ENCODE measurements at regions not wholly inside any gene's neighbourhood (a gene's known extent, or its start where the extent isn't known, plus 50 kb on each side); places are given as distances from the start of the nearest gene placed in this dataset.
"Not testable (repeated sequence)": the region's sequence is repeated elsewhere in the genome, so short reads cannot be mapped to it uniquely, and the experiment has no call there.

DNA sequence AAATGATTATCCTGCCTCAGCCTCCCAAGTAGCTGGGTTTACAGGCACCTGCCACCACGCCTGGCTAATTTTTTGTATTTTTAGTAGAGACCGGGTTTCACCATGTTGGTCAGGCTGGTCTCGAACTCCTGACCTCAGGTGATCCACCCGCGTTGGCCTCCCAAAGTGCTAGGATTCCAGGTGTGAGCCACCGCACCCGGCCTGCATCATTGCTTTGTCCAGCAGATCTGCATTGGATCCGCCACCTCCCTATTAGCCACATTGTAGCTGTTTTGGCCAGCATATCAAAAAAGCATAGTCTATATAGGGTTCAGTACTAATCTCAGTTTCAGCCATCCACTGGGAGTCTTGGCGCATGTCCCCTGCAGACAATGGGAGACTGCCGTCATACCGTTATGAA, 194.6 kb upstream of the SHH start:
- not testable (repeated sequence) for DNase-seq (ENCODE audit: low read depth)

- no peak for DNase-seq (ENCODE audit: low read depth)
These were observed 193.8 kb upstream of the SHH start for GRCh38 chr7:156006024-156006423.

DNA sequence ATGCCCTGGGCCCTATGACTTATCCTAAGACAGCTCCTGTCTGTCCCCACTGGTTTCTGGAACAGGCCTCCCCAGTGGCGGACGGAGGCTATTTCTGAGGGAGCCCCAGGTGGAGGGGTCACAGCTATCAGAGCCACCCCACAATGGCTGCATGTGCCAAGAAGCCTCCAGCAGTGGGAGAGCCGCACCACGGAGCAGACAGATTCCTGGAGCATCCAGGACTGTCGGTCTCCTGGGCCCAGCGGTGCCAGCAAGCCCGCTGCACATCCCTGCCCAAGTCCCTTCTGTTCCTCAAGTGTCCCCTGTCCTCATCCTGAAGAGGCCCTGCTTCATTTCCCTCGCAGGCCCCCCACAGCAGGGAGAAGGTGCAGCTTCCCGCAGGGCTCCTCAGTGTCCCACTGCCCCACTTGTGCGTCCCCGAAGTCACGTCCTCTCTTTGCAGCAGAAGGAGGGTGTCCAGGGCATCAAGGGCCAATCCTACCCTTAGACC, 193.0 kb upstream of the SHH start:
- no peak for DNase-seq (ENCODE audit: low read depth)

DNA sequence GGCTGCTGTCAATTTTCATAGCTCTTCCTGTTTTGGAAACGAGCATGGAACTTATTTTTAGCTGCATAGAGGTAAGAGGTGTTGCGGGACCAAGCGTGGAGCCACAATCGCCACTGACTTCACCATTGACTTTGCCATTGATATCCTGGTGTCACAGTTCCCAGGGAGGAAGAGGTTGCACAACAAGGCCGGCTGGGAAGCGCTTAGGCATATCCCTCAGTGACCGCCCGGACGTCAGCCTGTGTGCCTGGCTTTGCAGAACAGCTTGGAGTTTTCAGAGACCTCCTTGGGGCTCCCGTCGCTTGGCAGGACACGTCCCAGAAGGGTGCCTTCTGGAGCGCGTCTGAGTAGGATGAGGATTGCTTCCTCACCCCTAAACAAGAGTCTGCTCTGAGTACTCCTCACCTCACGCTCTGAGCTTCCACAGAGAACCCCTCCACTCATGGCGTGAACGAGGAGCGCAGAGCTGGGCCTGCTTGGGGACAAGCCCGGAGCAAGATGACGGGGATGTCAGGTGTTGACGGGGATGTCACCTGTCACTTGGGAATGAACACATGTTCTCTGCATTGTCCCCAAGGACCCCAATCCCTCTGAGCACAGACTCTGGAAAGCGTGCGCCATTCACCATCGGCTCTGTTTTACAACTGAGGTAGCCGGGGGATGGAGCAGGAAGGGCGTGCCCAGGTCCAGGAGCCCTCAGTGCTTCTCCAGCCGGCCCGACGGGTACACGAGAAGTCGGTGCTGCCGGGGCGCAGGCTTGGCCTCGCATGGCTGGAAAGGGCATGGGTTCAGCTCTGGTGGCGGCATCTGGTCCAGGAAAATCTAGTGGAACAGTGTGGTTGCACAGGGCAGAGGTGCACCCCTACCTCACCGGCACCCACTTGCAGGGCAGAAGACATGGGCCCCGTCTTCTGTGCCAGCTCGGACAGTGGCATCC, 192.3 kb upstream of the SHH start:
- DNase-seq (ENCODE audit: low read depth) = no peak

DNA sequence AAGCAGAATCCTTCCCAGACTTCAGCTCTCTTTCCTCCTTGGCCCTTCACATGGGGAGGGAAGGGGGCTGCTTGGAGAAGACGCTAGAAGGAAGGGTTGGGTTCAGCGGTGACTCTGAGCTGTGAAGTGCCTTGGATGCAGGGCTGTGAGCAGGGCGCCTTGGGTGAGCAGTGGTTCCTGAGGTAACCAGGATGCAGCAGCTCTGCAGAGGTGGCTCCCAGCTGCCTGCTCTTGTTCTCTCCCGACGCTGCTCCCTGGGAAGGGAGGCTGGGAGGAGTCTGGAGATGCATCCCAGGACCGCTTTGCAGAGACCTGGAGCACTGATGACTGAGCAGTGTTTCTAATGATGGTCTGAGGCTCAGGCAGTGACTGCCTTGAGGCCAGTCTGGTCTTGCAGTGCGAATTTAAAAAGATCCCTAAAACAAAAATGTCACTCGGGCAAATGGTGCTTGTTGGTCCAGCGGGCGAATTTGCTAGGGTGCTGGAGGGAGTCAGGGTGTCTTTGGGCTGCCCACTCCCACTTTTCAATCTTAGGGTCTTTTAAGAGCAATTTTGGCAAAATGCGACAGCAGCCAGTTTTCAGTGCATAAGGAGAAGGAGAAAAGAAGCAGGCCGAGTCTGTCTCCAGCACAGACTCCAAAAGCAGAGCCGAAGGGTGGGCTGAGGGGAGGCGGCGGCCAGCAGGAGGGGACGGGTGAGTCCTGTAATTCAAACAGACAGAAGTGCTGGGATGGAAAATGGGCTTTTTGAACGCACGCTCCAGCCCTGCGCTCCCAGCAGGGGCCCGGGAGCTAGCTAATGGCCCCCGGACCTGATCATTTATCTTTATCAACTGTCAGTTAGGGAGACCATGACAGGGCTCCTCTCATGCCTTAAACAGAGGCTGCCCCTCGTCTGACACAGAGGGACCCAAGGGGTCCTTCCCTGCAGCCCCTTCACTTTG, 191.2 kb upstream of the SHH start:
- DNase-seq (ENCODE audit: low read depth) = no peak

DNA sequence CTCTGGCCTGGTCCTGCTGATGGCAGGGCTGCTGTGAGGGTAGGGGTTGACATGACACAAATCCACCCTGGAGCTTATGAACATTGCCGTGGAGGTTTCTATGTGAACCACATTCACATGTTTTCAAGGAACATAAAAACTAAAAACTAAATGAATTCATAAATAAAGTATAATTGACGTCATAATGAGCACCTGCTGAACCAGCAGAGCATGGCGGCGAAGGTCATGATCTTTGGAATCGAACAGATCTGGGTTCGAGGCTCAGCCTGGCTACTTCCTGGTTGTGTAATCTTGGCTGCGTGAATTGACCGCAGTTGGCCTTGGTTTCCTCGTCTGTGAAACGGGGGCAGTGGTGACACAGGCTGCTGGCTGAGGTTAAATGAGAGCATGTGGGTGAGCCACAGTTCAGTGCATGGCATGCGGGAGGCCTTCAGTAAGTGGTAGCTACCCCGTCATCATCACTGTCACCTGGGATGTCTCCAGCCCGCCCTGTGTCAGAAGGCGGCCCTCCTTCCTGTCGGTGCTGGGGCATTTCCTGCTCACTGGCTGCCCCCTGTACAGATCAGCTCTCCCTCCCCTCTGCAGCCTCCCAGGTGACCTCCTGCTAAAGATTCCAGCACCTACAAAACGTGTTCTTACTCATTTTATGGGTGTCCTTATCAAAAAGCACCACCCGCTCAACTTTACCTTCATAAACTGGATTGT, 190.3 kb upstream of the SHH start:
- DNase-seq (ENCODE audit: low read depth) = no peak

- DNase-seq (ENCODE audit: low read depth) = no peak
These were observed 189.4 kb upstream of the SHH start for GRCh38 chr7:156001496-156002260.

GRCh38 chr7:156000601-156001396, 188.5 kb upstream of the SHH start:
- no peak for DNase-seq (ENCODE audit: low read depth)

DNA sequence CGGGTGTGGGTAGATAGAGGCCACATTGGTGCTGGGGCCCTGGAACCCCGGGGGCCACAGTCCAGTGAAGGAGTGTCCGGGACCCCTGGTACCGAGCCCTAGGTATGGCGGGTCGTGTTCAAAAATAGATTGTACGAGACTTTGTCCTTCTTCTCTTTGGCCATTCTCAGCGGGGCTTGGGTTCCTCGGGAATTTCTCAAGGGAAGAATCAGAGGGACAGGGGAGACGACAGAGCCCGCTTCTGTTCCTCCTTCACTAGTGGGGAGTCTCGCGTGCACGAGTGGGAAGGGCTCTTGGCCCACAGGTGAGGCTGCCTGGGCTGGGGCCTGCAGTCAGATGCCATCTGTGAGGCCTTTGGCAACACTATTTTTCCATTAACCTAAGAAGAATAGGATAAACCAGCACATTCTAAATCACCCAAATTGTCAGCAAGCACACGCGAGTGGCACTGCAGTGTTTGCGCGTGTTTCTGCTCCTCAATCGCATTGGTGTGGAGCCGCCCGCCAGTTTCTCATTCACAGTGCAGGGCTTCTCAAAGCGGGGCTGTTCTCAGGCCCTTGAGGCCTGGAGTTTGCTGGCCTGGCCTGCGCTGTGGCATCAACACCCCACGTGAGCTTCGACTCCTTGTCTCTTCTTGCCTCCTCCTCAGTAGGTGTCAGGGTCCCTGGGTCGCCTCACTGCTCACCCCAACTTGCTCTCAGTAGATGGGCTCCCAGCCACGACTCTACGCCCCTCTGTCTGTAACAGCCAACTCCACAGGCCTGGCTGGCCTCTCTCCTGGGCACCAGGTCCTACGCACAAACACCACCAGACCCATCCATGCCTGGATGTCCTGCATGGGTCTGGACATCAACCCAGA, 187.6 kb upstream of the SHH start:
- DNase-seq (ENCODE audit: low read depth) = no peak

DNA sequence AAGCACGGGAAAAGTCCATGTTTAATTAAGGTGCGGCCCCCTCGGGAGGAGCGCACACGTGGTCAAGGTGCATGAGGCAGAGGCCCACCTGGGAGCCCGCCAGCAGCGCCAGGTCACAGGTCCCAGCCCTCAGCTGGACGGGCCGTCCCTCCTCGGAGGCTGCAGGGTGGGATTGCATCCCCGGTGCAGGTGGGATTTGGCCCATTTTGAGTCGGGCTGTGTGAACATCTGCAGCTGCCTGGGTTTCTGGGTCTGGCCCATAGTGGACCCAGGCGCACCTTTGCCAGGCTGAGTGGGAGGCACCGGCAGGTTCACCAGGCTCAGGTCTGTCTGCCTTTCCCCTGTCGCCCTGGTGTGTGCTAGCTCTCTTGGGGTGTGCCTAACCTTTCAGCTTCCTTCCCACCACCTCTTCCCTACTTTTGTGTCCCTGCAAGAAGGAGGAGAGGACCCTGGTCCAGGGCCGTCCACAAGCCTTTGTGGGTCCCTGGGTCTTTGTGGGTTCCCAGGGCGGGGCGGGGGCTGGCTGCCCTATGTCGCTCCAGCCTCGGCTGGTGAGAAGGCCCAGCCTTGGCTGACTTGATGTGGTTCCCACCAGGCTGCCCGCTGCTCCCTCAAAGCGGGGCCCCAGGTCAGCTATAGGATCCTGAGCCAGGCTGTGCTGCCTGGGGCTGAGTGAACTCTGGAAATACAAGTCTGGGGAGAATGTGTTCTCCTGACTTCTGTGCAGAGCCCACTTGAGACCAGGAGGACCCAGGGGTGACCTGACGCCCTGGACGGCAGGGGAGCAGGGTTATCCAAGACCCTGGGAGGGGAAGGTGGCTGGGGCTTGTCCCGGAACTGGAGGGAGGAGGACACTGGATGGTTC, 186.7 kb upstream of the SHH start:
- no peak for DNase-seq (ENCODE audit: low read depth)

DNA sequence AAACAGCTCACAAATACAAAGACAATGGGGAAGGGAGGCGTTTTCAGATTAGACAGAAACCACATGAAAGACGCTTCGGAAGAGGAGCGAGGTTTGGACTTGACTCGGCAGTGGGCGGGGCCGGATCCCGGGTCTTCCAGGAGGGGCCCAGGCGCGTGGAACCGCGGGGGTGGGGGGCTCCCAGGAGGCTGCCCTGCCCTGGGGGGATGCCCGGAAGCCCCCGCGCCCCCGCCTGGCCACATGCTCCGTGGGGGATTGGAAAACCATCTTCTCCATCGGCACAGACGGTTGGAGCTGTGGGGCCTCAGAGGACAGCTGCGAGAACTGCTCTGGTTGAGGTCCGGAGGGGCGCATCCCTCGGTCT, 186.0 kb upstream of the SHH start:
- no peak for DNase-seq (ENCODE audit: low read depth)

- no peak for DNase-seq (ENCODE audit: low read depth)
These were observed 185.4 kb upstream of the SHH start for GRCh38 chr7:155997431-155998327.

DNA sequence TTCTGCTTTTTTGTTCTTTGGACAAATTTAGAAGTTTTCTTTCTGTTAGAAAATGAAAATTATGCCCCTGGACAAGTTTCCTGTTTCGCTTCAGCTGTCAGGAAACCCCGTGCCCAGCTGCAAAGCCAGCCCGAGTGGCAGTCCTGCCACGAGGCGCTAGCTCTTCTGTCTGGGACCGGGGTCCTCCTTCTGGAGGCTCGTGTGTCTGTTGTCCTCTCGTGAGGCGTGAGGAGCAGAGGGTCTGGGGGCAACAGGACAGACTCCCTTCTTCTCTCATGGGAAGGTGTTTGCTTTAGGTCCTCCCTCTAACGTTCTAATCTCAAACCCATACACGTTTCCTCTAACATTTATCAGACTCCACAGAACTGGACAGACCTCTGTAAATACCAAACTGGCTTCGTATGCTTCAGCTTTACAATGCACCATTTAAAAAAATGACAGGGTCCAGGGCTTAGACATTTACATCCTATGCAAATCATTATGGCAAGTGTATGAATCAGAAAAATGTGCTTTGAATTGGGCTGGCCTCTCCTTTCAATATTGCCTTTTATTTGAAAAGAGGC, 184.5 kb upstream of the SHH start:
- no peak for DNase-seq (ENCODE audit: low read depth)

- DNase-seq (ENCODE audit: low read depth) = no peak
These were observed 182.9 kb upstream of the SHH start for GRCh38 chr7:155995183-155995612.

- DNase-seq (ENCODE audit: low read depth) = no peak
These were observed 182.1 kb upstream of the SHH start for GRCh38 chr7:155994279-155994811.

GRCh38 chr7:155993420-155994278, 181.4 kb upstream of the SHH start:
- no peak for DNase-seq (ENCODE audit: low read depth)

All from stimulated activated CD8-positive, alpha-beta memory T cell treated with anti-CD3 and anti-CD28 coated beads, Interleukin-12 subunit alpha, Interleukin-12 subunit beta, amount 100 ng/mL, for 1 hour (primary cell).